Colonic mucosa (tissue), 4 donors: ENCODE measurements at regions not wholly inside any gene's neighbourhood (a gene's known extent, or its start where the extent isn't known, plus 50 kb on each side); places are given as distances from the start of the nearest gene placed in this dataset.
"Not testable (repeated sequence)": the region's sequence is repeated elsewhere in the genome, so short reads cannot be mapped to it uniquely, and the experiment has no call there.

ENCODE experiments used
- DNase-seq: peaks from one replicate; pipeline ENCODE4 v3.0.0-alpha.2; 2020
- H3K27ac ChIP-seq: fragments of 200-600 bp; one replicate; pipeline ENCODE4 v1.8.0; 2021
- H3K27me3 ChIP-seq: fragments of 200-600 bp; one replicate; pipeline ENCODE4 v1.8.0; 2021
- H3K36me3 ChIP-seq: fragments of 200-600 bp; one replicate; pipeline ENCODE4 v1.8.0; 2021
- H3K4me1 ChIP-seq: fragments of 200-600 bp; one replicate; pipeline ENCODE4 v1.8.0; 2021; ENCODE audit warnings: mild to moderate bottlenecking
- H3K4me3 ChIP-seq: fragments of 200-600 bp; one replicate; pipeline ENCODE4 v1.8.0; 2021
- H3K9ac ChIP-seq, 2 donors: one replicate each; pipeline ENCODE4 v1.7.0; 2013; ENCODE audit warnings: control low read depth in 2 of 2, low read depth in 2 of 2, low read length in 2 of 2
- H3K9me3 ChIP-seq: fragments of 200-600 bp; one replicate; pipeline ENCODE4 v1.8.0; 2021
- intact Hi-C: fragments of 100-400 bp; cut with DNase I; formaldehyde crosslinking; loops from one replicate; pipeline ENCODE4 v1.14.1; 2022
- TF ChIP-seq, protein P1 (sequence below): fragments of 200-600 bp; IDR thresholded peaks from one replicate; pipeline ENCODE4 v1.8.0; 2022; ENCODE audit warnings: antibody characterized with exemption, mild to moderate bottlenecking
- donor health status: healthy.
- donor health status: DM: no; HTN: no; CAD: no.
- donor health status: DM: no; HTN: no; CAD: no.

DNA sequence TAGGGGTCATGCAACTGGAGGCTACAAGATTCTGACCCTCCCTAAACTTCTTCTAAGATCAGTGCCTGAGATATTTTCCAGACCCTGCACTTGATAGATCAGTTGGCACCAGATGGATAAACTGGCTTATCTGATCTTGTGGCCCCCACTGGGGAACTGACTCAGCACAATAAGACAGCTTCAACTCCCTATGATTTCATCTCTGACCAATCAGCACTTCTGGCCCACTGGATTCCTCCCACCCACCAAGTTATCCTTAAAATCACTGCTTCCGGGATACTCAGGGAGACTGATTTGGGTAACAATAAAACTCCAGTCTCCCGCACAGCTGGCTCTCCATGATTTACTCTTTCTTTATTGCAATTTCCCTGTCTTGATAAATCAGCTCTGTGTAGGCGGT lies 2180.4 kb upstream of the WWC1 start:
- H3K27ac ChIP-seq, result no peak overlapping the region
- no peak overlapping the region for H3K4me3 ChIP-seq
- H3K4me1 ChIP-seq, result no peaks in the 10 kb centered on the region
- H3K36me3 ChIP-seq, result no peaks in the 10 kb centered on the region
- H3K9ac ChIP-seq, result no peak overlapping the region
- no peak for DNase-seq
- no peaks in the 10 kb centered on the region for H3K27me3 ChIP-seq
- intact Hi-C loops, result no loop called here
- H3K9me3 ChIP-seq, result no peaks in the 10 kb centered on the region
- TF ChIP-seq, protein P1, sequence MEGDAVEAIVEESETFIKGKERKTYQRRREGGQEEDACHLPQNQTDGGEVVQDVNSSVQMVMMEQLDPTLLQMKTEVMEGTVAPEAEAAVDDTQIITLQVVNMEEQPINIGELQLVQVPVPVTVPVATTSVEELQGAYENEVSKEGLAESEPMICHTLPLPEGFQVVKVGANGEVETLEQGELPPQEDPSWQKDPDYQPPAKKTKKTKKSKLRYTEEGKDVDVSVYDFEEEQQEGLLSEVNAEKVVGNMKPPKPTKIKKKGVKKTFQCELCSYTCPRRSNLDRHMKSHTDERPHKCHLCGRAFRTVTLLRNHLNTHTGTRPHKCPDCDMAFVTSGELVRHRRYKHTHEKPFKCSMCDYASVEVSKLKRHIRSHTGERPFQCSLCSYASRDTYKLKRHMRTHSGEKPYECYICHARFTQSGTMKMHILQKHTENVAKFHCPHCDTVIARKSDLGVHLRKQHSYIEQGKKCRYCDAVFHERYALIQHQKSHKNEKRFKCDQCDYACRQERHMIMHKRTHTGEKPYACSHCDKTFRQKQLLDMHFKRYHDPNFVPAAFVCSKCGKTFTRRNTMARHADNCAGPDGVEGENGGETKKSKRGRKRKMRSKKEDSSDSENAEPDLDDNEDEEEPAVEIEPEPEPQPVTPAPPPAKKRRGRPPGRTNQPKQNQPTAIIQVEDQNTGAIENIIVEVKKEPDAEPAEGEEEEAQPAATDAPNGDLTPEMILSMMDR, result no peak

GRCh38 chr5:166117072-166118066 lies 2174.1 kb upstream of the WWC1 start:
- no peaks in the 10 kb centered on the region for H3K4me1 ChIP-seq
- no peak overlapping the region for H3K9ac ChIP-seq
- no peak overlapping the region for H3K4me3 ChIP-seq
- no peaks in the 10 kb centered on the region for H3K36me3 ChIP-seq
- intact Hi-C loops, result no loop called here
- no peak overlapping the region for H3K27ac ChIP-seq
- TF ChIP-seq, protein P1, result no peak
- no peak for DNase-seq
- no peaks in the 10 kb centered on the region for H3K9me3 ChIP-seq
- H3K27me3 ChIP-seq, result no peaks in the 10 kb centered on the region

- intact Hi-C loops, result no loop called here
- Histone ChIP-seq H3K9ac (no peak overlapping the region), H3K27ac (no peak overlapping the region), H3K36me3 (no peaks in the 10 kb centered on the region), H3K9me3 (no peaks in the 10 kb centered on the region), H3K27me3 (no peaks in the 10 kb centered on the region), H3K4me1 (no peaks in the 10 kb centered on the region), H3K4me3 (no peak overlapping the region)
- DNase-seq, result no peak
- TF ChIP-seq, protein P1, result no peak
Observed at GRCh38 chr5:166119506-166119905, 2171.9 kb upstream of the WWC1 start.

GRCh38 chr5:166123717-166124116 lies 2167.7 kb upstream of the WWC1 start:
- no peak overlapping the region for H3K27ac ChIP-seq
- no peaks in the 10 kb centered on the region for H3K4me1 ChIP-seq
- TF ChIP-seq, protein P1, result no peak
- H3K4me3 ChIP-seq, result no peak overlapping the region
- intact Hi-C loops, result no loop called here
- H3K27me3 ChIP-seq, result no peaks in the 10 kb centered on the region
- H3K36me3 ChIP-seq, result no peaks in the 10 kb centered on the region
- H3K9me3 ChIP-seq, result no peaks in the 10 kb centered on the region
- no peak overlapping the region for H3K9ac ChIP-seq
- no peak for DNase-seq

- intact Hi-C loops, result no loop called here
Observed at GRCh38 chr5:166127766-166128570, 2163.5 kb upstream of the WWC1 start.

GRCh38 chr5:166145107-166145506 lies 2146.3 kb upstream of the WWC1 start:
- H3K36me3 ChIP-seq, H3K27ac ChIP-seq, H3K4me3 ChIP-seq, H3K9me3 ChIP-seq, H3K27me3 ChIP-seq, H3K9ac ChIP-seq, H3K4me1 ChIP-seq, DNase-seq, intact Hi-C loops: not testable (repeated sequence)

More at GRCh38 chr5:166127766-166128570, 2163.5 kb upstream of the WWC1 start:
- Histone ChIP-seq H3K36me3 (no peaks in the 10 kb centered on the region), H3K27me3 (no peaks in the 10 kb centered on the region), H3K27ac (no peak overlapping the region), H3K4me3 (no peak overlapping the region), H3K9me3 (no peaks in the 10 kb centered on the region), H3K9ac (no peak overlapping the region), H3K4me1 (no peaks in the 10 kb centered on the region)
- peak; percentile 29 for DNase-seq
- TF ChIP-seq, protein P1, result no peak
